ENCODE measurements at regions not wholly inside any gene's neighbourhood (a gene's known extent, or its start where the extent isn't known, plus 50 kb on each side); places are given as distances from the start of the nearest gene placed in this dataset.

DNA sequence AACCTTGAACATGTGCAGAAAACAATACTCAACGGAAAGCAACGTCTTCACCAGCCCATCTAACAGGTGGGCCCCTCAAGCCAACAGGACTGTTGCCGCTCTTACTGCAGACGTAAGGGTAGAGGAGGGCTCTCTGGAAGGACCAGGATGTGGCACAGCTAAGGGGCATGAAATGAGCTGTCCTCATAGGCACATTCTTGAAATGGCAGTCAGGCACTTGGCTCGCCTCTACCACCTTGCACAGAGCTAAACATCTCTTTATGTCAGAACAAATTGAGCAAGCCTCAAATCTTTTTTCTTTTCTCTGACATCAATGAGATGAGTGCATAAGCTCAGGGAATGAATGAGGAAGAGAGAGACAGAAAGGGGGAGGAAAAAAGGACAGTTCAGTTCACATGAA, 86.4 kb upstream of the ESRRG start:
- Histone ChIP-seq H3K4me3 (no peak overlapping the region), H3K9me3 (no peaks in the 10 kb centered on the region), H3K27ac (no peak overlapping the region), H3K27me3 (no peaks in the 10 kb centered on the region), H3K36me3 (no peaks in the 10 kb centered on the region), H3K4me1 (no peaks in the 10 kb centered on the region)
- intact Hi-C loops (cut with DNase I; ENCODE audit: low total_unique reads) (no loop called here), in situ Hi-C loops (cut with MboI; ENCODE audit: low pct_ligation_motif_present in 1 of 4, low pct_unique_long_range_greater_than_20kb in 1 of 4, low sequenced_read_pairs in 3 of 4) (no loop called here)
- TF ChIP-seq EP300 (IDR thresholded peaks at IDR 0.05; ENCODE audit: low read depth) (no peak), POLR2A (IDR thresholded peaks at IDR 0.05) (no peak), CTCF (IDR thresholded peaks at IDR 0.05) (no peak), POLR2AphosphoS5 (IDR thresholded peaks at IDR 0.05) (no peak)
- 56 to 72% methylated on average over 3 to 5 of the region's 5 CpGs for WGBS, 2 donors (ENCODE audit: low coverage in 1 of 2)
- DNase-seq, result no peak

DNA sequence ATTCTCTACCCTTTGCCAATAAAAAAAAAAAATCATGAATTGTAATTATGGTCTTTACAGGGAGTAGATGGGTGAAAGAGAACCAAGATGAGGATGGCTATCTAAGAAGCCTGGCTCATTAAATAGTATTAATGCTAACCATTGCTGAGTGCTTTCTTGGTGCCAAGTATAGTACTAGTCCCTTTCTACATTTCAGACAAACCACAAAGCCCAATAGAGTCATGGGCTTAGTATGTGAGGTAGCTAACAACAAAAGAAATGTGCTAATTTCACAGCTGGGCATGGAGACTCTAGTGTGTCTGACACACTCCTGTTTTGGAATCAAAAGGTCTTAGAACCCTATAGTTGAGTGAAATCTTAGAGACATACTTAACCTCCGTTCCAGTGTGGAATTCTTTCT, 84.5 kb upstream of the ESRRG start:
- intact Hi-C loops (cut with DNase I; ENCODE audit: low total_unique reads), result no loop called here
- Histone ChIP-seq H3K4me3 (no peak overlapping the region), H3K27me3 (no peaks in the 10 kb centered on the region), H3K4me1 (no peaks in the 10 kb centered on the region), H3K27ac (no peak overlapping the region), H3K9me3 (no peaks in the 10 kb centered on the region), H3K36me3 (no peaks in the 10 kb centered on the region)
- TF ChIP-seq POLR2AphosphoS5 (IDR thresholded peaks at IDR 0.05) (no peak), POLR2A (IDR thresholded peaks at IDR 0.05) (no peak), EP300 (IDR thresholded peaks at IDR 0.05; ENCODE audit: low read depth) (no peak), CTCF (IDR thresholded peaks at IDR 0.05) (no peak)
- 83% methylated on average over 1 of the region's 1 CpG; no CpG with 5 or more reads in 1 of the 2 donors for WGBS, 2 donors (ENCODE audit: low coverage in 1 of 2)
- DNase-seq, result no peak
- in situ Hi-C loops (cut with MboI; ENCODE audit: low pct_ligation_motif_present in 1 of 4, low pct_unique_long_range_greater_than_20kb in 1 of 4, low sequenced_read_pairs in 3 of 4), result no loop called here

- WGBS, 2 donors (ENCODE audit: low coverage in 1 of 2), result 96% methylated on average over 1 of the region's 1 CpG; no CpG with 5 or more reads in 1 of the 2 donors
- no peaks in the 10 kb centered on the region for H3K9me3 ChIP-seq
- no peak for TF ChIP-seq POLR2AphosphoS5 (IDR thresholded peaks at IDR 0.05)
- TF ChIP-seq EP300 (IDR thresholded peaks at IDR 0.05; ENCODE audit: low read depth), result no peak
- no peak for TF ChIP-seq POLR2A (IDR thresholded peaks at IDR 0.05)
- no peak for TF ChIP-seq CTCF (IDR thresholded peaks at IDR 0.05)
- intact Hi-C loops (cut with DNase I; ENCODE audit: low total_unique reads) (no loop called here), in situ Hi-C loops (cut with MboI; ENCODE audit: low pct_ligation_motif_present in 1 of 4, low pct_unique_long_range_greater_than_20kb in 1 of 4, low sequenced_read_pairs in 3 of 4) (no loop called here)
- no peaks in the 10 kb centered on the region for H3K27me3 ChIP-seq
- H3K27ac ChIP-seq, result no peak overlapping the region
- no peaks in the 10 kb centered on the region for H3K36me3 ChIP-seq
- H3K4me1 ChIP-seq, result no peaks in the 10 kb centered on the region
- no peak overlapping the region for H3K4me3 ChIP-seq
- no peak for DNase-seq
Observed at GRCh38 chr1:216805953-216806352, 82.7 kb upstream of the ESRRG start.

- intact Hi-C loops (cut with DNase I; ENCODE audit: low total_unique reads) (no loop called here), in situ Hi-C loops (cut with MboI; ENCODE audit: low pct_ligation_motif_present in 1 of 4, low pct_unique_long_range_greater_than_20kb in 1 of 4, low sequenced_read_pairs in 3 of 4) (no loop called here)
- WGBS, 2 donors (ENCODE audit: low coverage in 1 of 2), result 69 to 76% methylated on average over 2 to 5 of the region's 5 CpGs
- Histone ChIP-seq H3K36me3 (no peaks in the 10 kb centered on the region), H3K4me3 (no peak overlapping the region), H3K27ac (no peak overlapping the region), H3K27me3 (no peaks in the 10 kb centered on the region), H3K9me3 (no peaks in the 10 kb centered on the region), H3K4me1 (no peaks in the 10 kb centered on the region)
- DNase-seq, result no peak
- TF ChIP-seq POLR2A (IDR thresholded peaks at IDR 0.05), result no peak
- TF ChIP-seq EP300 (IDR thresholded peaks at IDR 0.05; ENCODE audit: low read depth), result no peak
- no peak for TF ChIP-seq POLR2AphosphoS5 (IDR thresholded peaks at IDR 0.05)
- TF ChIP-seq CTCF (IDR thresholded peaks at IDR 0.05), result no peak
Observed at GRCh38 chr1:216805233-216805632, 82.0 kb upstream of the ESRRG start.
